AG10803 (cell line): ENCODE measurements at regions not wholly inside any gene's neighbourhood (a gene's known extent, or its start where the extent isn't known, plus 50 kb on each side); places are given as distances from the start of the nearest gene placed in this dataset.

Experiments
- DNase-seq: peaks from one replicate; pipeline ENCODE4 v3.0.0; 2010; ENCODE audit warnings: low read depth
- H3K4me3 ChIP-seq: 2 replicates; pipeline ENCODE4 v1.5.1; 2011; ENCODE audit warnings: mild to moderate bottlenecking, low read length, control low read depth
- TF ChIP-seq, protein P1 (sequence below): conservative IDR thresholded peaks from 2 replicates; pipeline ENCODE4 v1.5.1; 2011; ENCODE audit warnings: mild to moderate bottlenecking, low read length, control low read depth, inconsistent platforms

DNA sequence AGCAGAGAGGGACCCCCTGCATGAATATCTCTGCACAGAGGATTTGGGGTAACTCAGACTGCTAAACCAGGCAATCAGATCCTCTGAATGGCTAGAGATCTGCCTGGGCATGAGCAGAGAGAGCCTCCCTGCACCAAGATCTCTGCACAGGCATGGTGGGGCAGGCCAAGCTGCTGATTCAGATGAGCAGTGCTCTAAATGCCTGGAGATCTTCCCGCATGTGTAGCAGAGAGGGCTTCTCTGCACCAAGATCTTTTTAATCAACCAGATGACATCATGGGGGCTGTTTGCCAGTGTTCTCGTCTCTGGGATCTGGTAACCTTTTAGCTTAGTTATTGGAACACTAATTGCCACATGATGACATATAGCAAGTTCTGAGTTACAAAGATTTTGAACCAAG lies 301.3 kb upstream of the GALNT5 start:
- TF ChIP-seq, protein P1, sequence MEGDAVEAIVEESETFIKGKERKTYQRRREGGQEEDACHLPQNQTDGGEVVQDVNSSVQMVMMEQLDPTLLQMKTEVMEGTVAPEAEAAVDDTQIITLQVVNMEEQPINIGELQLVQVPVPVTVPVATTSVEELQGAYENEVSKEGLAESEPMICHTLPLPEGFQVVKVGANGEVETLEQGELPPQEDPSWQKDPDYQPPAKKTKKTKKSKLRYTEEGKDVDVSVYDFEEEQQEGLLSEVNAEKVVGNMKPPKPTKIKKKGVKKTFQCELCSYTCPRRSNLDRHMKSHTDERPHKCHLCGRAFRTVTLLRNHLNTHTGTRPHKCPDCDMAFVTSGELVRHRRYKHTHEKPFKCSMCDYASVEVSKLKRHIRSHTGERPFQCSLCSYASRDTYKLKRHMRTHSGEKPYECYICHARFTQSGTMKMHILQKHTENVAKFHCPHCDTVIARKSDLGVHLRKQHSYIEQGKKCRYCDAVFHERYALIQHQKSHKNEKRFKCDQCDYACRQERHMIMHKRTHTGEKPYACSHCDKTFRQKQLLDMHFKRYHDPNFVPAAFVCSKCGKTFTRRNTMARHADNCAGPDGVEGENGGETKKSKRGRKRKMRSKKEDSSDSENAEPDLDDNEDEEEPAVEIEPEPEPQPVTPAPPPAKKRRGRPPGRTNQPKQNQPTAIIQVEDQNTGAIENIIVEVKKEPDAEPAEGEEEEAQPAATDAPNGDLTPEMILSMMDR, result no peak
- no peak overlapping the region for H3K4me3 ChIP-seq
- no peak for DNase-seq

DNA sequence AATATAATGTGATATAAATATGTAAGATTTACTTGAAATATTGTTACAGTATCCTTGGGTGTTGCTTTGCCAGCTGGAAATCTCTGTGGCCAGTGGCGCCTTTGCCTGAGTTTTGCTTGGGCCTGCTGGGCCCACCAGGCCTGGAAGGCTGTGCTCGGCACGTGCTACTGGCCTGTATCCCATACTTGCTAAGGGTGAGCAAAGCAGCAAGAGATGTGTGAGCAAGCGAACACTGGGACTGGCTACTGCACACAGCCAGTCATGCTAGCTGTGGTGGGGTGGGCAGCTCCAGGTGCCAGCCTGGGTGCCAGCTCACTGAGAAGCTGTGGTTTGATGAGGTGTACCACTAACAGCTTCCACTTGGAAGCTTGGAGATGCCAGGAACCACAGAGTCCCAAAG lies 299.1 kb upstream of the GALNT5 start:
- no peak overlapping the region for H3K4me3 ChIP-seq
- no peak for DNase-seq
- TF ChIP-seq, protein P1, result no peak

DNA sequence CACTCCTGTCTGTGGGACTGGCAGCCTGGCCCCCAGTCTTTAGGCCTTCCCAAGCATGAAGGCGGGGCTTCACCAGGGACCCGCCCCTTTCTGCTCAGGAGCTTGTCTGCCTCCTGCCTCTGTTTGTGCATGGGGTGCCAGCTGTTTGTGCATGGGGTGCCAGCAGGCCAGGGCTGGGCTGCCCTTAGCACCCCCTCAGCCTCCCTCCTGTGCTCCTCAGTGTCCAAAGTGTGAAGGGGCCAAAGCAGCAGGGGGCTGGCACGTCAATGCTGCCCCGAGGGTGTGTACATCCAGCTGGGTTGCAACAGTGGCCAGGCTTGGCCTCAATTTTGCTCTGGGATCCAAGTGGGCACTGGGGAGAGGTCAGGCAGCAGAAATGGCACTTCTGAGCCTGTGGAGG lies 298.0 kb upstream of the GALNT5 start:
- DNase-seq, result no peak
- no peak overlapping the region for H3K4me3 ChIP-seq
- TF ChIP-seq, protein P1, result no peak

DNA sequence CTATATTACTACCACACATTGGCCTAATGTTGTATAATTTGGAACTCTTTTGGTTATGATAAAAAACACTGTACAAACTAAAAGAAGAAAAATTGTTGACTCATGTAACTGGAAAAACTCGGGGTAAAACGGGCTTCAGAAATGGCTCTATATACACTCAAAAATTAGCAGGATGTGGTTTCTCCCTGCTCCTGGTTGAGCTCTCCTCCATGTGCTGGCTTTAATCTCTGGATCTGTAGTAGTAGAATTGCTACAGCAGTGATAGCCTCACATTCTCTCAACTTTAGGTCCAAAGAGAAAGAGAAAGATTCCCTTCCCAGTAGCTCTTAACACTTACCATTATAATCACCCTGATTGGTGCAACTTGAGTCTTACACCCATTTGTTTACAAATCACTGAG lies 274.9 kb upstream of the GALNT5 start:
- no peak overlapping the region for H3K4me3 ChIP-seq
- no peak for DNase-seq
- TF ChIP-seq, protein P1, result no peak

DNA sequence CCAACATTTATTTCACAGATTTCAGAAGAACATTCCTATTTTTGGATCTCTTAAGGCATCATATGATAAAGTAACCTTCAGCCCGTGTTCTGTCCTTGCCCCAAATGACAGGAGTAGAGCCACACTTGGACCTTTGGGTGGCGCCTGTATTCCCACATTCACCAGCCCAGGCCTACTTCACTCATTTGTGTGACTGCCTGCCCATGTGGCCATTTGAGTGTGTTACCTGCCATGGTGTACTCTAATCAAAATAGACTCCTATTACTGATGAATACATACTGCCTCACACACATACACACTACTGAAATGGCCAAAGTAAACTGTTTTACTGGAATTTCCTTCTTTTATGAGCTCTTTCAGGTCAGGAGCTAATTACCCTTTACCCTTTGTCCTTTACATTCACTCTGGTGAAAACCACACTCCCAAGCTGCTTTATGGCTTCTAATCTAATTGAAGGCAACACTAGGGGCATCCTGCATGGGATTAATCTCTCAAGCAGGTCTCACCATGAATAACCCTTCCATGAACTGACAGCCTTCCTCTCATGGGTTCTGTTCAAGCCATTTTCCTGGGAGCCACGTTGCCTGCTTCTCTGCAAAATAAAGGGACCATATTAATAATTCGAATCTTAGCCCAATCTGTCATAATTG lies 271.0 kb upstream of the GALNT5 start:
- TF ChIP-seq, protein P1, result no peak
- H3K4me3 ChIP-seq, result no peak overlapping the region
- DNase-seq, result no peak

DNA sequence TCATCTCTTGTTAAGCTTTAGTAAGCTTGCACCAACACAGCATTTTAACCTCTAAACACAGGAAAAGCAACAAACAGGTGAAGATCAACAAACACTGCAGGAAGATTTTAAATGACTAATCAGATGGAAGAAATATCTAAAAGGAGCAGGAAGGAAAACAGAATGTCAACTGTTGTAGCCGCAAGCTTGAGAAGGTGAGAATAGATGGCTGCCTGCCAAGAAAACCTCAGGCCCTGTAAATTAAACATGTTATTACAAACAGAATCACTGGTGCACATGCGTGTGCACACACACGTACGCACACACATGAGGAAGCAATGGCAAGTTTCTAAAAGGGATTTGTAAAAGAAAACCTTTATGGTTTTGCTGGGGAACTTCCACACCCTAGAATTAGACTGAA lies 257.8 kb upstream of the GALNT5 start:
- no peak overlapping the region for H3K4me3 ChIP-seq
- TF ChIP-seq, protein P1, result no peak
- no peak for DNase-seq

DNA sequence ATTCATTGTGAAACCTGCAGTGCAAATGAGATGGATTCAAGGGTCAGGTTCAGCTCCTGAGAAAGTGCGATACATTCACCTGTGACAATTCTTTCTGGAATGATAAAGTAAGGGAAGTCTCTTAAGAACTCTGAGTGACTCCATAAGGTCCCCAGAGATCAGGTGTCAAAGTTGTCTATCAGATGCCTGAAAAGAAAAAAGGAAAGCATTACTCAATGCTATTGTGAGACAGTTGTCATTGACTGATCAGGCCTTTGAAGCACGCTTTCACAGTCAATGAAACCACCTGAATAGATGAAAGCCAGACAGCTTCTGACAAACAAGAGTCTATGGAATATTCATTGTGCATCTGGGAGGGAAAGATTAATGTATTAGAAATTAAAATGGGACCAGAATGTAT lies 252.7 kb upstream of the GALNT5 start:
- no peak for DNase-seq
- TF ChIP-seq, protein P1, result no peak
- H3K4me3 ChIP-seq, result no peak overlapping the region
